ENCODE measurements at regions not wholly inside any gene's neighbourhood (a gene's known extent, or its start where the extent isn't known, plus 50 kb on each side); places are given as distances from the start of the nearest gene placed in this dataset.

GRCh38 chr1:61520401-61520800 lies 204.5 kb downstream of the TM2D1 start:
- no peak for TF ChIP-seq CTCF (IDR thresholded peaks at IDR 0.05)
- no peak for TF ChIP-seq POLR2A (IDR thresholded peaks at IDR 0.05)

Measured in body of pancreas (tissue), 4 donors.